Right cardiac atrium (tissue), 5 donors: ENCODE measurements at regions not wholly inside any gene's neighbourhood (a gene's known extent, or its start where the extent isn't known, plus 50 kb on each side); places are given as distances from the start of the nearest gene placed in this dataset.

Experiments
- ATAC-seq, 2 donors: fragments of 200-7000 bp; cut with Tn5 transposase; one replicate each; pipeline versions ENCODE4 v1.8.0 to v1.9.1; 2020; ENCODE audit warnings: moderate library complexity in 2 of 2, mild to moderate bottlenecking in 1 of 2
- DNase-seq, 3 donors: peaks; one replicate each; pipeline ENCODE4 v3.0.0-alpha.2; 2020
- H3K27ac ChIP-seq: one replicate; pipeline ENCODE4 v1.5.1; 2013; ENCODE audit warnings: mild to moderate bottlenecking, low read length, control low read depth, moderate library complexity
- H3K27me3 ChIP-seq: one replicate; pipeline ENCODE4 v1.6.1; 2013; ENCODE audit not compliant: control insufficient read depth, insufficient read depth
- H3K4me1 ChIP-seq: one replicate; pipeline ENCODE4 v1.6.1; 2013; ENCODE audit warnings: low read length; ENCODE audit not compliant: control insufficient read depth, insufficient read depth
- H3K4me3 ChIP-seq: one replicate; pipeline ENCODE4 v1.5.1; 2013; ENCODE audit warnings: low read length, control low read depth
- H3K9me3 ChIP-seq: one replicate; pipeline ENCODE4 v1.6.1; 2013; ENCODE audit warnings: low read length; ENCODE audit not compliant: control insufficient read depth
- WGBS: extraction: QIAGEN DNeasy Blood & Tissue Kit; methylation state at CpG from one replicate; pipeline ENCODE4 v1.1.7; 2013; 5-methylcytosine and 5-hydroxymethylcytosine counted together
- intact Hi-C, 4 donors: fragments of 100-400 bp; cut with DNase I; formaldehyde crosslinking; loops; one replicate each; pipeline versions ENCODE4 v1.11.0 to v1.14.0; 2022 to 2023
- donor health status: healthy with polysubstance abuse.
- donor health status: DM: no; HTN: yes; CAD: no.
- donor health status: DM: no; HTN: no; CAD: no.
- donor health status: DM: no; HTN: yes; CAD: no; lungs with severe emphysema.
- donor health status: DM: yes; HTN: yes; CAD: no.

DNA sequence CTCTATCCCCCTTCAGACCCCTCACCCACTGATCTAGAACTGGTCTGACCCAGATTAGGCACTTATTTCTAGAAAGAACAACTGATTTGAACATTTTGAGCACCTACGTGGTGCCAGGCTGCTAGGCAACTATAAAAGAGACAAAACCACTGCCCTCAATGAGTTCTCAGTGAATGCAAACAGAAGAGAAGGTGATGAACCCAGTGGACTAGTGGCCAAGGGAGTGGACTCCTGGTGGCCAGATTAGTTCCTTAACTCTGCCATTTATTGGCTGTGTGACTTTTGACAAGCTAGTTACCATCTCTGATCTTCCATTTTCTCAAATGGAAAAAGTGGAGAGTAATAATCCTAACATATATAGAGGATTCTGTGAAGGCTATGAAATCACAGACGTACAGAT lies 259.1 kb upstream of the SALL1 start:
- DNase-seq (no peak), ATAC-seq (no peak)
- H3K4me1 ChIP-seq, result no peaks in the 10 kb centered on the region
- H3K27me3 ChIP-seq, result no peaks in the 10 kb centered on the region
- WGBS, result 69% methylated on average over 2 of the region's 2 CpGs
- no peak overlapping the region for H3K27ac ChIP-seq
- H3K4me3 ChIP-seq, result no peak overlapping the region
- intact Hi-C loops, result no loop called here
- H3K9me3 ChIP-seq, result no peaks in the 10 kb centered on the region

DNA sequence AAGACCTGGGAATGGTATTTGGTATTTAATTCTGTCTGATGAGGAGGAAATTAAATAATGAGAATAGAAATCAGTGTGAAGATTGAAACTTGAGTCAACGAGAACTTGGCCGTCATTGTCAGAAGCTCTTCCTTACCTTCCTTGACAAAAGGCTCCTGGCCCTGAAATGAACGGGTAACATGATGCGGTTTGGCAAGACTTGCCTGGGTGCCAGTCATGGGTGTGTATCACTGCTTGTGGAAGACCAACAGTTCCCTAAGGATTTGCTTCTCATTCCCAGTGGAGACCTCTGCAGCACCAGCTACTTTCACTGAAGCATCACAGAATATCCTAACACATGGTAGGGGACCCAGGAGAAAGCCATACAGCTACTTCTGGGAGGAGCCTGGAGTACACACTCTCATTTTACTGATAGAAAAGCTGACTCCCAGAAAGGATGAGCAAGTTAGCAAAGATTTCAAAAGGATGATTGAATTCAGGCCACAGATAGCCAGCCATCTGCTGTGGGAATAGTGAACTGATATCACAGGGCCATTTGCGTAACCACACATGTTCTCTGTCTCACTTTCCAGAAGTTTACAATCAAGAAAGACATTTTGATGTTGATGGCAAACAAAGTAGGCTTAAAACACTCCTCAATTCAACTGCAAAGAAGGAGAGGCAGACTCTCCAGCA lies 258.1 kb upstream of the SALL1 start:
- Histone ChIP-seq H3K9me3 (no peaks in the 10 kb centered on the region), H3K27ac (no peak overlapping the region), H3K4me1 (no peaks in the 10 kb centered on the region), H3K4me3 (no peak overlapping the region), H3K27me3 (no peaks in the 10 kb centered on the region)
- intact Hi-C loops, result no loop called here
- WGBS, result 83% methylated on average over 5 of the region's 5 CpGs
- ATAC-seq, result no peak
- no peak for DNase-seq

DNA sequence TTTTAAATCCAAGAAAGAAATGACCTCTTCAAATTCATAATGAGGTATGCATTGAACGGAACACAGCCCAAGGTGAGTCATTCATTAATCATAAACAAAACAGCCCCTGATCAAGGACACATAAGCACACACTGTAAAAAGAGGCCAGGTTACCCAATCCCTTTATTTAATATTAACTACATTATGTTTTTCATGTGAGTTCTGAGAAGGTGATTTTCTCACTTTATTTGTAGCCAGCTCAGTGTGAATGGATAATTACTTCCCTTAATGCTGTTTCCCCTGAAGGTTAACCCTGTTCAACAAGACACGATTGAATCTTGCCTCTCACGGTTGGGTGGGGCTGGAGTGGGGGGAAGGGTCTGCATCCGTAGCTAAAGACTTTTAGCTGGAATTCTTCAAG lies 257.3 kb upstream of the SALL1 start:
- H3K27me3 ChIP-seq, result no peaks in the 10 kb centered on the region
- WGBS, result 36% methylated on average over 4 of the region's 4 CpGs

DNA sequence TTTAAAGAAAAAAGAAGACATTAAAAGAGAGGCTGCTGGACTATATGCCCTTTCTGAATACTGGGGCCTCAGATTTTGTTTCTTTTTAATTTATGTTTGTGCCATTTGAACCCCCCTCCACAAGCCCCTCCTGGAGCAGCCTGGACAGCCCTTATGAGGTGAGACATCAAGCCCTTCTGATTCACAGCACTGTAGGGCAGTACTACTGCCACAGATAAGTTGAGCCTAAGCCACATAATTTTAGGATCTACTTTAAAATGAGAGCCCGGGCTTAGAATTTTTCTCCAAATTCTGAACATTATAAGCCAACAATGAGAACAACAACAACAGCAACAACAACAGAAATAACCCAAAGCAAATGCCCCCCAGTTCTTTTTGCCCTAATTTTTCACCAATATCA lies 256.9 kb upstream of the SALL1 start:
- H3K4me1 ChIP-seq, result no peaks in the 10 kb centered on the region
- 85% methylated on average over 1 of the region's 1 CpG for WGBS
- no peak for DNase-seq
- intact Hi-C loops, result no loop called here
- no peak for ATAC-seq
- H3K4me3 ChIP-seq, result no peak overlapping the region
- no peak overlapping the region for H3K27ac ChIP-seq
- no peaks in the 10 kb centered on the region for H3K9me3 ChIP-seq
- no peaks in the 10 kb centered on the region for H3K27me3 ChIP-seq

More for the DNA sequence above, 257.3 kb upstream of the SALL1 start:
- H3K9me3 ChIP-seq, result no peaks in the 10 kb centered on the region
- H3K4me3 ChIP-seq, result no peak overlapping the region
- ATAC-seq (no peak), DNase-seq (no peak)
- no peaks in the 10 kb centered on the region for H3K4me1 ChIP-seq
- H3K27ac ChIP-seq, result no peak overlapping the region
- intact Hi-C loops, result no loop called here

DNA sequence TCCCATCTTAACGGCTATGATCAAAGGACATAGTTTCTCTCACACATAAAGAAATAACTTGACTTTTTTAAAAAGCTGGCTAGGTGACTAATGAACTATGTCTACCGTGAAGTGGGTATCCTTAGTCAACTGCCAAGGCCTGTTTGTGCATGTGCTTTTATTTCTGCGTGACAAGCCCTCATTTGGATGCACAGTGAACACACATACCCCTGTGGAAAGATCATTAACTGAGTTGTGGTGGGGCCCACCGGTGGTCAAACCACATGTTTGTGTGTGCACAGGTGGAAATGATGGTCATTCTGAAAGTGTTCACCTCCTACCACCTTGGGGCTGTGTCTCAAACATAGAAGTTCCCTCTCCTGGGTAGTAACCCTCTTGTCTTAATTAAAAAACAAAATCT lies 256.1 kb upstream of the SALL1 start:
- intact Hi-C loops, result no loop called here
- no peaks in the 10 kb centered on the region for H3K9me3 ChIP-seq
- H3K4me1 ChIP-seq, result no peaks in the 10 kb centered on the region
- no peak for DNase-seq
- H3K27me3 ChIP-seq, result no peaks in the 10 kb centered on the region
- H3K27ac ChIP-seq, result no peak overlapping the region
- ATAC-seq, result no peak
- WGBS, result 81% methylated on average over 4 of the region's 4 CpGs
- no peak overlapping the region for H3K4me3 ChIP-seq

DNA sequence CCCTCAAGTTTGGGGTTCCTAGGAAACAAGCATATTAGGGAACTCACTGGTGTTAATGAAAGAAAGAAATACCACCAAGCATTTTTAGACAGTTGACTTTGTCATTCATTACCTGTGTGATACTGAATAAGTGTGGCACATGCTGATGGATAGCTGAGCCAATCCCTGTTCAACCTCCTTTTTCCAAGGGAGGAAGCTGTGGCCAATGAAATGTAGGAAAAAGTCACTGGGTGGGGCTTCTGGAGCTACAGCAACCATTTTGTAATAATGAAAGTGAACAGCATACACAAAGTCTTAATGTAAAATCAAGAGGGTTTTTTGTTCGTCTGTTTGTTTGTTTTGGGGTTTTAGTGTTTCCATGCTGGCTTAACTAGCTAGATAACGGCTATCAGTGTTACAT lies 254.3 kb upstream of the SALL1 start:
- Histone ChIP-seq H3K4me1 (no peaks in the 10 kb centered on the region), H3K27me3 (no peaks in the 10 kb centered on the region), H3K9me3 (no peaks in the 10 kb centered on the region), H3K4me3 (no peak overlapping the region), H3K27ac (no peak overlapping the region)
- ATAC-seq, result no peak
- 62% methylated on average over 2 of the region's 2 CpGs for WGBS
- DNase-seq, result no peak
- intact Hi-C loops, result no loop called here

DNA sequence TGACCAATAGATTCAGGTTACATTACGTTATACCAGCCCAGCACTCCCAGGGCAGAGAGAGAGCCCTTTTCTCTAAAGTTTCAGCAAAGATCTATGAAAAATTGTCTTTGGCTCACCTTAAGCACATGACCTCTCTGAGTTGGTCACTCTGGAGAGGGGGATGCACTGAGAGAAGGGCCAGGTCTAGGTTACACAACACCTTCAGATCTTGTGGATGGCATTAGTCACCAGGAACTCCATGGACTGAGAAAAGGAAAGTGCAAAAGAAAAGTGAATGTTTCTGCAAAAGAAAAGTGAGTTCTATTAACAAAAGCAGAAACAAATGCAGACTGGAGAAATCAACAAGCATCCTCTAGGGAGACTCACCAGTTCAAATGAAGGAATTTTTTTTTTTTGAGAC lies 253.3 kb upstream of the SALL1 start:
- Histone ChIP-seq H3K4me1 (no peaks in the 10 kb centered on the region), H3K27ac (no peak overlapping the region), H3K4me3 (no peak overlapping the region), H3K27me3 (no peaks in the 10 kb centered on the region), H3K9me3 (no peaks in the 10 kb centered on the region)
- ATAC-seq (no peak), DNase-seq (no peak)
- intact Hi-C loops, result no loop called here
- WGBS, result 31% methylated on average over 1 of the region's 1 CpG

DNA sequence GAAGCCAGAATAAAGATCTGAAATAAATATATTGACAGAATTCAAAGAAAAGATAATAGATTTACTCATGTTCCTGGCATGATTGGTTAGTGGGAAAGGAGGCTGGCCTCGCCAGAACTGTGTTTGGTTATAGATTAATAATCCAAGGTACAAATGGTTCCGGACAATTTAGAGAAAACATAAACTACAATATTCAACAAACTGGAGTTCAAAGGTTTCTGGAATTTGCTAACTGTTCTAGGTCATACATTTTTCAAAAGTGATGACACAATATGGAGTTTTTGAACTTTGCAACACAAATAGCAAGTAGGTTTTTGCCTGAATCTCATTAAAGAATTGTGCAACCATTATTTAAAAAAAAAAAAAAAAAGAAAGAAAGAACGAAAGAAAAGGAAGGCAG lies 251.7 kb upstream of the SALL1 start:
- Histone ChIP-seq H3K4me3 (no peak overlapping the region), H3K27me3 (no peaks in the 10 kb centered on the region), H3K4me1 (no peaks in the 10 kb centered on the region), H3K9me3 (no peaks in the 10 kb centered on the region), H3K27ac (no peak overlapping the region)
- DNase-seq (no peak), ATAC-seq (no peak)
- intact Hi-C loops, result no loop called here
- WGBS, result 54% methylated on average over 3 of the region's 3 CpGs

DNA sequence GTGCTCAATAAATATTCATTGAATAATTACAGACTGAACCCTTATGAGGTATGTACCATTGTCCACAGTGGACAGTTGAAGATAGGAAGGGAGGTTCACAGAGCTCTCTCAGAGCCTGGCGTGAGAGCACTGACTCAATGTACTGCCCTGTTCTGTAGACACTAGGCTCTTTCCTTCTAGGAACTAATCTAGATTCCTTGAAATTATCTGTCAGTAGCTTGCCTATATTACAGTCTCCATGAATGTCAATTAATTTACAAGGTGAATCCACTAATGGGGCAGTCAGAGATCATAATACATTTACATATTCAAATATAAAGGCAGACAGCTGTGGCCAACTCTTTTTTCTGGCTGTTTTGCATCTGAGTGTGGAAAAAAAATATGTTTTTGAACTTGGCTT lies 251.2 kb upstream of the SALL1 start:
- H3K27me3 ChIP-seq, result no peaks in the 10 kb centered on the region
- H3K27ac ChIP-seq, result no peak overlapping the region
- no peak overlapping the region for H3K4me3 ChIP-seq
- H3K9me3 ChIP-seq, result no peaks in the 10 kb centered on the region
- intact Hi-C loops, result no loop called here
- H3K4me1 ChIP-seq, result no peaks in the 10 kb centered on the region
- WGBS, result 96% methylated on average over 1 of the region's 1 CpG
- no peak for ATAC-seq
- DNase-seq, result no peak

DNA sequence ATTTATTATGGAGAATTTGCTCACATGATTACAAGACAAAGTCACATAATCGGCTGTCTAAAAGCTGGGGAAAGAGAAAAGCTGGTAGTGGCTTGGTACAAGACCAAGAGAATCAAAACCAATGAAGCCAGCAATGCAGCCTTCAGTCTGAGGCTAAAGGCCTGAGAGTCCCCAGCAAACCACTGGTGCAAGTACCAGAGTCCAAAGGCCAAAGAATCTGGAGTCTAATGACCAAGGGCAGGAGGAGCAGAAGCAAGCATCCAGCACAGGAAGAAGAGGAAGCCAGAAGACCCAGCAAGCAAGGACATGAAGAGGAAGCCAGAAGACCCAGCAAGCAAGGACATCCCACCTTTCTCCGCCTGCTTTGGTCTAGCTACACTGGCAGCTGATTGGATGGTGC lies 250.6 kb upstream of the SALL1 start:
- no peaks in the 10 kb centered on the region for H3K4me1 ChIP-seq
- no peak overlapping the region for H3K4me3 ChIP-seq
- H3K9me3 ChIP-seq, result no peaks in the 10 kb centered on the region
- ATAC-seq, result no peak
- WGBS, result 86% methylated on average over 2 of the region's 2 CpGs
- H3K27ac ChIP-seq, result no peak overlapping the region
- DNase-seq, result no peak
- intact Hi-C loops, result no loop called here
- H3K27me3 ChIP-seq, result no peaks in the 10 kb centered on the region

DNA sequence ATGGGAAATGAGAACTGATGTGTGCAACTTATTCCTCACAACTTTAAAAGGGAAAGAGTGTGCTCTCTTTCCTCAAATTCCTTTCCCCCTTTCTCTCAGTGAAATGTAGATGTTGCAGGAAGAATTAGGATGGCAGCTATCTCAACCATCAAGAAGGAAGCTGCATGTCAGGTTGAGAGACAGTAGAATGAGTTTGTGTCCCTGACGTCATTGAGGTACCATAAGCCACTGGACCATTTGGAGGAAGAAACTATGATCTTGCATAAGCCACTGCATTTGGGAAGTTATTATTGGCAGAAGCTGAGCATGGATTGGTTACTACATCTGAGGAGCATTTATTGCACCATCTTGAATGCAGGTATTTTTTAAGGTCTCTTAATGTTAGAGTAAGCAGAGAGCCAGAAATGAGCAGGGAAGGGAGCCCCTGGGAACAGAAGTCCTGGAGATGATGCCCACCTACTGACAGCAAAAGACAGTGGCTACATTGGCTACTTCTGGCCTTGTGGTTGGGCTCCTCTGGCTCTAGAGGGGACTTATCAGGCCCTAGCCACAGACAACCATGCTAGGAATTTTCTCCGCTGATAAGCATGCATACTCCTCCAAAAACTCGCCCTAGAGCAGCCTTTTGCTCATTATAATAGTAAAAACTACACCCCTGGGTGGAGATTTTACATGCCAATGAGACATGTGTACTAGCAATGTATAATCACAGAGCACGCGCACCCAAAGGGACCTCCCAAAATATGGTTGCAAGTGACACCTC lies 249.0 kb upstream of the SALL1 start:
- intact Hi-C loops, result no loop called here

More for the DNA sequence above, 249.0 kb upstream of the SALL1 start:
- Histone ChIP-seq H3K4me3 (no peak overlapping the region), H3K27ac (no peak overlapping the region), H3K4me1 (no peaks in the 10 kb centered on the region), H3K9me3 (no peaks in the 10 kb centered on the region), H3K27me3 (no peaks in the 10 kb centered on the region)
- 61% methylated on average over 5 of the region's 5 CpGs for WGBS
- DNase-seq (no peak), ATAC-seq (no peak)
